HEK293T (cell line): ENCODE measurements at regions not wholly inside any gene's neighbourhood (a gene's known extent, or its start where the extent isn't known, plus 50 kb on each side); places are given as distances from the start of the nearest gene placed in this dataset.
"Not testable (repeated sequence)": the region's sequence is repeated elsewhere in the genome, so short reads cannot be mapped to it uniquely, and the experiment has no call there.

Experiments used
- CTCF ChIA-PET: fragments of 350-600 bp; formaldehyde crosslinking; extraction: SDS; loops from one replicate; lab custom pipeline; 2021; ENCODE audit warnings: antibody characterized with exemption, inconsistent platforms; lab: Yijun Ruan, JAX
- POLR2A ChIA-PET: fragments of 350-600 bp; formaldehyde crosslinking; extraction: SDS; loops from one replicate; lab custom pipeline; 2020; ENCODE audit warnings: antibody characterized with exemption, inconsistent platforms; lab: Yijun Ruan, JAX
- DNase-seq: peaks from one replicate; pipeline ENCODE4 v3.0.0; 2012; ENCODE audit warnings: mixed read lengths; ENCODE audit errors: extremely low spot score
- ARNT ChIP-seq: fragments of 450-650 bp; IDR thresholded peaks from 2 replicates; pipeline ENCODE4 v1.6.1; 2017; ENCODE audit warnings: mild to moderate bottlenecking
- BHLHE40 ChIP-seq: fragments of 450-650 bp; IDR thresholded peaks from 2 replicates; pipeline ENCODE4 v1.6.1; 2016; ENCODE audit warnings: mild to moderate bottlenecking, moderate library complexity, borderline replicate concordance
- CTBP1 ChIP-seq: fragments of 450-650 bp; IDR thresholded peaks from 2 replicates; pipeline ENCODE4 v1.6.1; 2016; ENCODE audit warnings: borderline replicate concordance
- ELF4 ChIP-seq: fragments of 450-650 bp; IDR thresholded peaks from 2 replicates; pipeline ENCODE4 v1.6.1; 2017; ENCODE audit warnings: antibody characterized with exemption
- FOXA1 ChIP-seq: fragments of 450-650 bp; IDR thresholded peaks from 2 replicates; pipeline ENCODE4 v1.6.1; 2016; ENCODE audit warnings: mild to moderate bottlenecking
- FOXK2 ChIP-seq: fragments of 450-650 bp; IDR thresholded peaks from 2 replicates; pipeline ENCODE4 v1.6.1; 2016; ENCODE audit warnings: mild to moderate bottlenecking
- FOXM1 ChIP-seq: fragments of 450-650 bp; IDR thresholded peaks from 2 replicates; pipeline ENCODE4 v1.6.1; 2017; ENCODE audit warnings: mild to moderate bottlenecking, borderline replicate concordance
- HDGF ChIP-seq: fragments of 450-650 bp; IDR thresholded peaks from 2 replicates; pipeline ENCODE4 v1.6.1; 2017; ENCODE audit warnings: antibody characterized with exemption, borderline replicate concordance
- L3MBTL2 ChIP-seq: fragments of 450-650 bp; conservative IDR thresholded peaks from 2 replicates; pipeline ENCODE4 v1.6.1; 2016; ENCODE audit warnings: mild to moderate bottlenecking
- LEF1 ChIP-seq: fragments of 450-650 bp; IDR thresholded peaks from 2 replicates; pipeline ENCODE4 v1.6.1; 2017; ENCODE audit warnings: mild to moderate bottlenecking, borderline replicate concordance
- NFRKB ChIP-seq: fragments of 450-650 bp; IDR thresholded peaks from 2 replicates; pipeline ENCODE4 v1.6.1; 2016; ENCODE audit warnings: mild to moderate bottlenecking, moderate library complexity
- SP1 ChIP-seq: fragments of 450-650 bp; IDR thresholded peaks from 2 replicates; pipeline ENCODE4 v1.6.1; 2017
- SUZ12 ChIP-seq: fragments of 450-650 bp; IDR thresholded peaks from 2 replicates; pipeline ENCODE4 v1.6.1; 2016; ENCODE audit warnings: mild to moderate bottlenecking
- TARDBP ChIP-seq: fragments of 450-650 bp; IDR thresholded peaks from 2 replicates; pipeline ENCODE4 v1.6.1; 2016
- ZNF384 ChIP-seq: fragments of 450-650 bp; IDR thresholded peaks from 2 replicates; pipeline ENCODE4 v1.6.1; 2016
- TF ChIP-seq, protein P1 (sequence below): fragments of 450-650 bp; IDR thresholded peaks from 2 replicates; pipeline ENCODE4 v1.6.1; 2016

DNA sequence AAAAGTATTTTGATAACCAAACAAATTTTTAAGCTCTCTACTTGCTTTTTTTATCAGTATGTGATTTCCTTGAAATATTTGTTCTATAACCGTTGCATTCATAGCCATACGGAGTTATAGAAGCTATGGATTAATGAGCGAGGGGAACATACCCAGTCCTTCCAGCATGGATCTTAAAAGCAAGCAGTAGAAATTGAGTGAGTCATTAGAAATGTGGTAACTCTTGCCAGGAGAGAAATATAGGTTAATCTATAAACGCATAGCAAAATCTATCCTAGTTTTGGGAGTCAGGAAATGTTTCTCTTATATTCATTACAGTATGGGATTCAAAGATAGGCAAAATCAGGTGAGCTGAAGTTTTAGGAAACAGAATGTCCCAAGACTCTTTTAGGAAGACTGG lies 507.4 kb downstream of the DACH1 start:
- DNase-seq: no peak
- ChIA-PET CTCF (interaction anchor here (0.7 kb wide), 1 partner anchor 393 kb away, joined by 3 read pairs; no protein-coding TSS in a partner anchor), POLR2A (no interaction called here)
- TF ChIP-seq SP1 (no peak), FOXK2 (no peak), ZNF384 (no peak), SUZ12 (no peak), L3MBTL2 (no peak), TARDBP (no peak), ARNT (no peak)
- TF ChIP-seq, protein P1, sequence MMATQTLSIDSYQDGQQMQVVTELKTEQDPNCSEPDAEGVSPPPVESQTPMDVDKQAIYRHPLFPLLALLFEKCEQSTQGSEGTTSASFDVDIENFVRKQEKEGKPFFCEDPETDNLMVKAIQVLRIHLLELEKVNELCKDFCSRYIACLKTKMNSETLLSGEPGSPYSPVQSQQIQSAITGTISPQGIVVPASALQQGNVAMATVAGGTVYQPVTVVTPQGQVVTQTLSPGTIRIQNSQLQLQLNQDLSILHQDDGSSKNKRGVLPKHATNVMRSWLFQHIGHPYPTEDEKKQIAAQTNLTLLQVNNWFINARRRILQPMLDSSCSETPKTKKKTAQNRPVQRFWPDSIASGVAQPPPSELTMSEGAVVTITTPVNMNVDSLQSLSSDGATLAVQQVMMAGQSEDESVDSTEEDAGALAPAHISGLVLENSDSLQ: no peak

DNA sequence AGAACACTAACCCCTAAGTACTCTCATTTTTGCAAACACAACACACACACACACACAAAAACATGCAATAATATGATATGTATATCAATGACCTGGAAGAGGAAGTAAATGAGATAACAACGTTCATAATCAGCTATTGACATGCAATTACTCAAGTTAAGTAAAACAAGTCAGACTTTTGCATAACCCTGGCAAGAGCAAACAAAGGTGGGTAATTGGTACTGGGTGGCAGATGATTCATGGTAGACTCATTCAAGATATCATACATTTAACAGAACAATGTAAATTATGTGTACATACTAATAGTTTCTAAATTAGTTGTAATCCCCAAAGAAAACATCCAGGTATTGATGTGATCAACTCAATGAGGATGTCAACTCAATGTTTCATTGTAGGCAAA lies 508.8 kb downstream of the DACH1 start:
- DNase-seq: no peak
- TF ChIP-seq ELF4 (no peak), SP1 (no peak), SUZ12 (no peak), FOXA1 (no peak), FOXM1 (no peak), FOXK2 (no peak)
- TF ChIP-seq, protein P1: no peak
- ChIA-PET POLR2A (no interaction called here), CTCF (no interaction called here)

DNA sequence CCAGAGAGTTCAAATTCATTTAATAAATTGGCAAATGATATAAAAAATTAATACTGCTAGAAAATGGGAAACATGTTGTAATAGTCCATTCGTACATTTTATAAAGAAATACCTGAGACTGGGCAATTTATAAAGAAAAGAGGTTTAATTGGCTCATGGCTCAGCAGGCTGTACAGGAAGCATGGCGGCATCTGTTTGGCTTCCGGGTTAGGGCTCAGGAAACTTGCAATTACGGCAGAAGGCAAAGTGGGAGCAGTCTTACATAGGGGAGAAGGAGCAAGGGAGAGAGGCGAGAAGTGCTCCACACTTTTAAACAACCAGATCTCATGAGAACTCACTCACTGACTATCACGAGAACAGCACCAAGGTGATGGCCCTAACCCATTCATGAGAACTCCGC lies 512.0 kb downstream of the DACH1 start:
- CTCF ChIA-PET: no interaction called here
- POLR2A ChIA-PET: no interaction called here
- DNase-seq: no peak
- no peak for TF ChIP-seq FOXM1
- no peak for TF ChIP-seq HDGF
- no peak for TF ChIP-seq FOXA1
- TF ChIP-seq ELF4: no peak
- TF ChIP-seq SP1: no peak
- TF ChIP-seq ZNF384: no peak
- no peak for TF ChIP-seq FOXK2
- TF ChIP-seq NFRKB: no peak
- no peak for TF ChIP-seq SUZ12
- TF ChIP-seq, protein P1: no peak
- TF ChIP-seq LEF1: no peak
- no peak for TF ChIP-seq BHLHE40
- no peak for TF ChIP-seq ARNT
- no peak for TF ChIP-seq TARDBP
- no peak for TF ChIP-seq L3MBTL2
- no peak for TF ChIP-seq CTBP1

- ChIA-PET POLR2A (no interaction called here), CTCF (no interaction called here)
- TF ChIP-seq FOXM1: no peak
- no peak for TF ChIP-seq FOXA1
- TF ChIP-seq TARDBP: no peak
- no peak for TF ChIP-seq ARNT
- no peak for TF ChIP-seq LEF1
- TF ChIP-seq BHLHE40: no peak
- TF ChIP-seq, protein P1: no peak
- no peak for TF ChIP-seq L3MBTL2
- TF ChIP-seq ELF4: no peak
- no peak for TF ChIP-seq SUZ12
- no peak for TF ChIP-seq HDGF
- DNase-seq: no peak
Measured at GRCh38 chr13:71350886-71351285, 516.1 kb downstream of the DACH1 start.

- POLR2A ChIA-PET, DNase-seq, CTCF ChIA-PET: not testable (repeated sequence)
Measured at GRCh38 chr13:71345856-71346255, 521.1 kb downstream of the DACH1 start.

DNA sequence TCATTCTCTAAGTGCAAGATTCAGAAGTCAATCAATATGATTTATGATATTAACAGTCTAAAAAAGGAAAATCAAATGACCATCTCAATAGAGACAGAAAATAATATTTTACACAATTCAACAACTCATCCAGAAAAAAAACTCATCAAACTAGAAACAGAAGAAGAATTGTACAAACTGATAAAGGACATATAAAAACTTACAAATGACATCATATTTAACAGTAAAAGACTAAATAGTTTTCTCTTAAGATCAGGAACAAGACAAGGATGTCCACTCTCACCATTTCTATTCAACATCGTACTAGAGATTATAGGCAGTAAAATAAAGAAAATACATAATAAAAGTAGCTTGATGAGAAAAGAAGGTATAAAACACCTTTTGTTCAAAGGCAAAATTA lies 527.3 kb downstream of the DACH1 start:
- CTCF ChIA-PET: no interaction called here
- POLR2A ChIA-PET: no interaction called here
- TF ChIP-seq, protein P1: peak; percentile 77
- no peak for TF ChIP-seq TARDBP
- DNase-seq: no peak

- TF ChIP-seq L3MBTL2 (no peak), FOXK2 (no peak), TARDBP (no peak), HDGF (no peak)
- TF ChIP-seq, protein P1: no peak
- ChIA-PET POLR2A (no interaction called here), CTCF (no interaction called here)
- no peak for DNase-seq
Measured at GRCh38 chr13:71339005-71339404, 528.0 kb downstream of the DACH1 start.
